H1 (cell line): ENCODE measurements at regions not wholly inside any gene's neighbourhood (a gene's known extent, or its start where the extent isn't known, plus 50 kb on each side); places are given as distances from the start of the nearest gene placed in this dataset.

ENCODE experiments used
- CTCF ChIA-PET: fragments of 300-600 bp; sonication (Branson Sonifier 250); formaldehyde crosslinking; loops from one replicate; lab custom pipeline; 2021; ENCODE audit not compliant: partially characterized antibody; lab: Charles Lee
- POLR2A ChIA-PET: fragments of 300-600 bp; sonication (Branson Sonifier 250); formaldehyde crosslinking; loops from one replicate; lab custom pipeline; 2021; ENCODE audit warnings: inconsistent platforms; ENCODE audit not compliant: partially characterized antibody; lab: Charles Lee
- DNase-seq, 2 experiments: peaks; one replicate each; pipeline versions ENCODE4 v3.0.0 to v3.0.0-alpha.2; 2010 to 2022; ENCODE audit warnings: low spot score in 2 of 2, low read depth in 1 of 2, mixed read lengths in 1 of 2
- FAIRE-seq: peaks from 2 replicates; lab custom pipeline; 2011; peaks lifted over from hg19 to GRCh38; lab: Jason Lieb, UNC
- H2AFZ ChIP-seq: 2 replicates; pipeline ENCODE4 v1.8.1; 2012; ENCODE audit warnings: low read length, inconsistent platforms
- H2AK5ac ChIP-seq: 2 replicates; pipeline ENCODE4 v1.6.1; 2013; ENCODE audit warnings: low read depth, low read length
- H2BK120ac ChIP-seq: replicated peaks from 2 replicates; pipeline ENCODE3; 2013; ENCODE audit warnings: low read depth, low read length, inconsistent platforms
- H2BK12ac ChIP-seq: 2 replicates; pipeline ENCODE4 v1.6.1; 2013; ENCODE audit warnings: low read depth, low read length
- H2BK15ac ChIP-seq: 2 replicates; pipeline ENCODE4 v1.6.1; 2013; ENCODE audit warnings: low read length
- H2BK20ac ChIP-seq: 2 replicates; pipeline ENCODE4 v1.6.1; 2013; ENCODE audit warnings: low read length
- H2BK5ac ChIP-seq: 2 replicates; pipeline ENCODE4 v1.6.1; 2013; ENCODE audit warnings: low read depth, low read length
- H3K14ac ChIP-seq: 2 replicates; pipeline ENCODE4 v1.6.1; 2013; ENCODE audit warnings: inconsistent platforms; ENCODE audit not compliant: insufficient read length
- H3K18ac ChIP-seq: 2 replicates; pipeline ENCODE4 v1.6.1; 2013; ENCODE audit warnings: low read length; ENCODE audit errors: extremely low read depth
- H3K23ac ChIP-seq: 2 replicates; pipeline ENCODE4 v1.6.1; 2013; ENCODE audit warnings: inconsistent platforms; ENCODE audit not compliant: insufficient read length
- H3K23me2 ChIP-seq: 2 replicates; pipeline ENCODE4 v1.6.1; 2013; ENCODE audit warnings: low read depth, low read length
- H3K27ac ChIP-seq: 2 replicates; pipeline ENCODE4 v1.6.1; 2011; ENCODE audit warnings: low read depth, low read length, inconsistent platforms
- H3K27me3 ChIP-seq, 4 experiments: replicated peaks in 1 of 4; 1 replicate in 1 of 4; 2 replicates in 3 of 4; pipeline versions ENCODE4 v1.6.1 to v1.8.1; 2011 to 2013; ENCODE audit warnings: low read length in 3 of 4, mild to moderate bottlenecking in 3 of 4, inconsistent platforms in 2 of 4, mixed read lengths in 2 of 4, moderate library complexity in 1 of 4; ENCODE audit not compliant: control insufficient read depth in 3 of 4, insufficient read depth in 3 of 4; ENCODE audit errors: extremely low read depth in 1 of 4
- H3K36me3 ChIP-seq, 4 experiments: 2 replicates each; pipeline versions ENCODE4 v1.6.1 to v1.8.1; 2011 to 2013; ENCODE audit warnings: mild to moderate bottlenecking in 4 of 4, low read length in 3 of 4, moderate library complexity in 2 of 4, control low read depth in 1 of 4, inconsistent platforms in 1 of 4; ENCODE audit not compliant: insufficient read depth in 4 of 4, control insufficient read depth in 2 of 4
- H3K4ac ChIP-seq: replicated peaks from 2 replicates; pipeline ENCODE3; 2013; ENCODE audit warnings: low read length, low read depth, mixed read lengths, inconsistent platforms; ENCODE audit not compliant: insufficient read length
- H3K4me1 ChIP-seq, 4 experiments: replicated peaks in 1 of 4; 1 replicate in 1 of 4; 2 replicates in 3 of 4; pipeline versions ENCODE4 v1.6.1 to v1.8.1; 2011 to 2013; ENCODE audit warnings: low read length in 3 of 4, inconsistent platforms in 2 of 4, mixed read lengths in 1 of 4; ENCODE audit not compliant: insufficient read depth in 4 of 4, control insufficient read depth in 3 of 4
- H3K4me2 ChIP-seq, 2 experiments: 2 replicates each; pipeline versions ENCODE4 v1.6.1 to v1.8.1; 2011 to 2013; ENCODE audit warnings: low read depth in 2 of 2, low read length in 2 of 2, control low read depth in 1 of 2, inconsistent platforms in 1 of 2, mild to moderate bottlenecking in 1 of 2; ENCODE audit not compliant: insufficient read depth in 1 of 2
- H3K4me3 ChIP-seq, 4 experiments: fragments of 200-600, 300-600 bp in 1 of 4; sonication (generic), shearing (Covaris generic), sonication (Bioruptor Twin) in 1 of 4; 2 replicates each; pipeline versions ENCODE4 v1.5.1 to v1.8.1; 2011 to 2016; ENCODE audit warnings: low read length in 4 of 4, low read depth in 3 of 4, control low read depth in 2 of 4, inconsistent platforms in 2 of 4, mild to moderate bottlenecking in 2 of 4, mixed read lengths in 1 of 4, moderate library complexity in 1 of 4; ENCODE audit not compliant: insufficient read depth in 2 of 4; ENCODE audit errors: extremely low read depth in 1 of 4
- H3K56ac ChIP-seq: replicated peaks from 2 replicates; pipeline ENCODE3; 2013; ENCODE audit warnings: low read depth, mild to moderate bottlenecking, mixed read lengths, low read length, inconsistent platforms; ENCODE audit not compliant: insufficient read length
- H3K79me1 ChIP-seq: 2 replicates; pipeline ENCODE4 v1.6.1; 2013; ENCODE audit warnings: low read depth, low read length, control low read depth
- H3K79me2 ChIP-seq, 2 experiments: 2 replicates each; pipeline versions ENCODE4 v1.6.1 to v1.8.1; 2012 to 2013; ENCODE audit warnings: low read length in 2 of 2, mild to moderate bottlenecking in 2 of 2, inconsistent platforms in 1 of 2; ENCODE audit not compliant: insufficient read depth in 2 of 2, control insufficient read depth in 1 of 2
- H3K9ac ChIP-seq, 4 experiments: replicated peaks in 1 of 4; 1 replicate in 1 of 4; 2 replicates in 3 of 4; pipeline versions ENCODE4 v1.6.1 to v1.8.1; 2011 to 2013; ENCODE audit warnings: low read depth in 3 of 4, low read length in 3 of 4, control low read depth in 2 of 4, mild to moderate bottlenecking in 2 of 4, moderate library complexity in 2 of 4, inconsistent platforms in 1 of 4; ENCODE audit errors: extremely low read depth in 1 of 4
- H3K9me3 ChIP-seq, 2 experiments: 2 replicates each; pipeline versions ENCODE4 v1.6.1 to v1.8.1; 2012 to 2013; ENCODE audit warnings: mild to moderate bottlenecking in 2 of 2, moderate library complexity in 2 of 2, control low read depth in 1 of 2, inconsistent platforms in 1 of 2, low read depth in 1 of 2, low read length in 1 of 2, mixed read lengths in 1 of 2; ENCODE audit not compliant: insufficient read depth in 2 of 2
- H4K20me1 ChIP-seq, 2 experiments: replicated peaks in 1 of 2; 2 replicates each; pipeline versions ENCODE3 to v1.8.1; 2011 to 2013; ENCODE audit warnings: inconsistent platforms in 2 of 2, low read length in 2 of 2, mild to moderate bottlenecking in 1 of 2; ENCODE audit not compliant: insufficient read depth in 2 of 2, control insufficient read depth in 1 of 2
- H4K5ac ChIP-seq: 2 replicates; pipeline ENCODE4 v1.6.1; 2013; ENCODE audit warnings: low read length, low read depth, mixed read lengths, inconsistent platforms; ENCODE audit not compliant: insufficient read length
- H4K8ac ChIP-seq: 2 replicates; pipeline ENCODE4 v1.8.0; 2013; ENCODE audit warnings: mild to moderate bottlenecking, moderate library complexity, low read length, inconsistent platforms; ENCODE audit not compliant: insufficient read depth; ENCODE audit errors: extremely low read depth
- H4K91ac ChIP-seq: replicated peaks from 2 replicates; pipeline ENCODE3; 2013; ENCODE audit warnings: low read length, mixed read lengths, inconsistent platforms; ENCODE audit not compliant: insufficient read length
- CREB1 ChIP-seq: IDR thresholded peaks from 2 replicates; pipeline ENCODE4 v1.6.1; 2012; ENCODE audit warnings: inconsistent platforms
- CTCF ChIP-seq, 3 experiments: IDR thresholded peaks; 1 replicate in 2 of 3; 2 replicates in 1 of 3; pipeline versions ENCODE4 v1.5.1 to v1.6.1; 2011; ENCODE audit warnings: low read length in 3 of 3, mild to moderate bottlenecking in 3 of 3, inconsistent platforms in 2 of 3, low read depth in 1 of 3, moderate library complexity in 1 of 3; ENCODE audit not compliant: insufficient read depth in 1 of 3; ENCODE audit errors: control extremely low read depth in 1 of 3
- MAX ChIP-seq: IDR thresholded peaks from 2 replicates; pipeline ENCODE4 v1.6.1; 2012; ENCODE audit warnings: inconsistent platforms
- NRF1 ChIP-seq: IDR thresholded peaks from 2 replicates; pipeline ENCODE4 v1.6.1; 2011; ENCODE audit warnings: mild to moderate bottlenecking, low read depth, low read length, improper control_type of control experiment
- RAD21 ChIP-seq, 2 experiments: IDR thresholded peaks in 1 of 2; conservative IDR thresholded peaks in 1 of 2; 2 replicates each; pipeline ENCODE4 v1.6.1; 2011; ENCODE audit warnings: low read depth in 2 of 2, low read length in 2 of 2, improper control_type of control experiment in 1 of 2, inconsistent platforms in 1 of 2, mild to moderate bottlenecking in 1 of 2, moderate library complexity in 1 of 2
- SUZ12 ChIP-seq: fragments of 200-600 bp; sonication (generic); IDR thresholded peaks from 2 replicates; pipeline ENCODE4 v1.6.1; 2012; ENCODE audit warnings: mild to moderate bottlenecking, inconsistent platforms, low read length, moderate library complexity, mixed read lengths
- TAF1 ChIP-seq: IDR thresholded peaks from 2 replicates; pipeline ENCODE4 v1.6.1; 2011; ENCODE audit warnings: mild to moderate bottlenecking, low read depth, low read length
- USF2 ChIP-seq: IDR thresholded peaks from 2 replicates; pipeline ENCODE4 v1.6.1; 2011; ENCODE audit warnings: low read length, improper control_type of control experiment
- WGBS, 2 experiments: shearing (Covaris generic) in 1 of 2; methylation state at CpG; one replicate each; pipeline versions ENCODE4 v1.1.6 to v1.1.7; 2013 to 2015; ENCODE audit warnings: low lambda C conversion rate in 2 of 2, mixed read lengths in 2 of 2, inconsistent platforms in 1 of 2, low coverage in 1 of 2, missing lambda C conversion rate in 1 of 2; ENCODE audit not compliant: insufficient replicate concordance in 2 of 2, insufficient coverage in 1 of 2, insufficient read length in 1 of 2; ENCODE audit errors: extremely low coverage in 1 of 2, missing lambda C conversion rate in 1 of 2; 5-methylcytosine and 5-hydroxymethylcytosine counted together

- DNase-seq (peak; percentile 39 to 57), FAIRE-seq (peak; percentile 68)
- H2BK120ac ChIP-seq = no peak overlapping the region
- no peak overlapping the region for H3K4ac ChIP-seq
- H3K18ac ChIP-seq = no peak overlapping the region
- ChIA-PET CTCF (interaction anchor here (0.6 to 1.7 kb wide), 24 partner anchors 9 to 576 kb away, joined by 3 to 10 read pairs (median 3); no protein-coding TSS in a partner anchor), POLR2A (interaction anchor here (0.8 to 1.7 kb wide), 2 partner anchors 9 to 92 kb away, joined by 3 to 4 read pairs; no protein-coding TSS in a partner anchor)
- TF ChIP-seq USF2 (peak; percentile 73), TAF1 (no peak), CTCF (IDR thresholded peaks at IDR 0.05; ENCODE audit: control extremely low read depth in 1 of 3, insufficient read depth in 1 of 3, low read depth in 1 of 3, low read length in 3 of 3) (peak; percentile 54 to 79 (median 72)), NRF1 (no peak), SUZ12 (no peak), CREB1 (no peak), MAX (peak; percentile 57), RAD21 (IDR thresholded peaks at IDR 0.05 in 1 of 2, conservative IDR thresholded peaks at IDR 0.05 in 1 of 2; ENCODE audit: low read depth in 2 of 2, low read length in 2 of 2) (peak; percentile 82 to 85)
- no peak overlapping the region for H3K4me3 ChIP-seq
- H4K20me1 ChIP-seq = no peaks in the 10 kb centered on the region
- 42% methylated on average over 5 of the region's 5 CpGs; no CpG with 5 or more reads in 1 of the 2 experiments for WGBS, 2 experiments
- no peak overlapping the region for H3K23ac ChIP-seq
- no peaks in the 10 kb centered on the region for H3K36me3 ChIP-seq
- H3K23me2 ChIP-seq = no peaks in the 10 kb centered on the region
- no peak overlapping the region for H3K14ac ChIP-seq
- H3K9ac ChIP-seq = no peak overlapping the region
- no peak overlapping the region for H4K5ac ChIP-seq
- H3K4me1 ChIP-seq = no peaks in the 10 kb centered on the region
- no peaks in the 10 kb centered on the region; a peak in 1 of 7 replicates for H3K27me3 ChIP-seq
- no peak overlapping the region for H2BK15ac ChIP-seq
- H2BK12ac ChIP-seq = no peak overlapping the region
- H4K8ac ChIP-seq = peak overlapping the region; percentile 31; the same call in 1 of the 2 replicates
- no peak overlapping the region for H3K56ac ChIP-seq
- no peak overlapping the region for H2BK20ac ChIP-seq
- no peaks in the 10 kb centered on the region for H3K79me2 ChIP-seq
- H3K27ac ChIP-seq = no peak overlapping the region
- no peaks in the 10 kb centered on the region for H3K79me1 ChIP-seq
- H3K4me2 ChIP-seq = no peak overlapping the region
- H2AK5ac ChIP-seq = no peak overlapping the region
- H3K9me3 ChIP-seq = no peaks in the 10 kb centered on the region
- no peak overlapping the region for H2BK5ac ChIP-seq
- H2AFZ ChIP-seq = peak overlapping the region; percentile 76
- H4K91ac ChIP-seq = no peak overlapping the region
These were observed 243.0 kb downstream of the C1orf94 start for GRCh38 chr1:34419663-34420136.
